Fibroblast of the aortic adventitia (primary cell): ENCODE measurements at regions not wholly inside any gene's neighbourhood (a gene's known extent, or its start where the extent isn't known, plus 50 kb on each side); places are given as distances from the start of the nearest gene placed in this dataset.
"Not testable (repeated sequence)": the region's sequence is repeated elsewhere in the genome, so short reads cannot be mapped to it uniquely, and the experiment has no call there.

Experiments
- DNase-seq: peaks from one replicate; pipeline ENCODE4 v3.0.0-alpha.2; 2010; ENCODE audit warnings: low read depth
- H3K4me3 ChIP-seq: 2 replicates; pipeline ENCODE4 v1.5.1; 2011; ENCODE audit warnings: low read depth, mild to moderate bottlenecking, control low read depth, low read length, moderate library complexity
- TF ChIP-seq, protein P1 (sequence below): IDR thresholded peaks from 2 replicates; pipeline ENCODE4 v1.5.1; 2011; ENCODE audit warnings: mild to moderate bottlenecking, low read length, control low read depth, inconsistent platforms; ENCODE audit not compliant: insufficient read depth

DNA sequence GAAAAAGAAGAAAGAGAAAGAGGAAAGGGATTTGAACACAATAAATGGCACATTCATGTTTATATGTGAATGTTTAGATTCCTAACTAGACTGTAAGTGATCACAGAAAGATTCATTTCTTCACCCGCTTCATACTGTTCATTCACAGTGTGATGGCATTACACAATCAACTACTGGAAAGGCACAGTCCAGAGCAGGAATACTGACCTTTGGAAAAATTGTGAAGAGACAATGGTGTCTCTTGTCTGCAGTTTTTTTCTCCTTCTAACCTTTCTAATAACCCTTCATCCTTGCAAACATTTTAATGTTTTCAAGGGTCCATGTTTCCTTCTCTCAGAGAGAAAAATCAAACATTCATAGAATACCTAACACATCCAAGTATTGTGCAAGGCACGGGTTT is 180.9 kb upstream of the SOX14 start:
- no peak for DNase-seq
- H3K4me3 ChIP-seq, result no peak overlapping the region
- TF ChIP-seq, protein P1, sequence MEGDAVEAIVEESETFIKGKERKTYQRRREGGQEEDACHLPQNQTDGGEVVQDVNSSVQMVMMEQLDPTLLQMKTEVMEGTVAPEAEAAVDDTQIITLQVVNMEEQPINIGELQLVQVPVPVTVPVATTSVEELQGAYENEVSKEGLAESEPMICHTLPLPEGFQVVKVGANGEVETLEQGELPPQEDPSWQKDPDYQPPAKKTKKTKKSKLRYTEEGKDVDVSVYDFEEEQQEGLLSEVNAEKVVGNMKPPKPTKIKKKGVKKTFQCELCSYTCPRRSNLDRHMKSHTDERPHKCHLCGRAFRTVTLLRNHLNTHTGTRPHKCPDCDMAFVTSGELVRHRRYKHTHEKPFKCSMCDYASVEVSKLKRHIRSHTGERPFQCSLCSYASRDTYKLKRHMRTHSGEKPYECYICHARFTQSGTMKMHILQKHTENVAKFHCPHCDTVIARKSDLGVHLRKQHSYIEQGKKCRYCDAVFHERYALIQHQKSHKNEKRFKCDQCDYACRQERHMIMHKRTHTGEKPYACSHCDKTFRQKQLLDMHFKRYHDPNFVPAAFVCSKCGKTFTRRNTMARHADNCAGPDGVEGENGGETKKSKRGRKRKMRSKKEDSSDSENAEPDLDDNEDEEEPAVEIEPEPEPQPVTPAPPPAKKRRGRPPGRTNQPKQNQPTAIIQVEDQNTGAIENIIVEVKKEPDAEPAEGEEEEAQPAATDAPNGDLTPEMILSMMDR, result no peak

GRCh38 chr3:137588871-137589270 is 175.2 kb upstream of the SOX14 start:
- DNase-seq, result no peak
- TF ChIP-seq, protein P1, result no peak
- no peak overlapping the region for H3K4me3 ChIP-seq

- H3K4me3 ChIP-seq, DNase-seq: not testable (repeated sequence)
Observed at GRCh38 chr3:137595415-137595814, 168.7 kb upstream of the SOX14 start.

DNA sequence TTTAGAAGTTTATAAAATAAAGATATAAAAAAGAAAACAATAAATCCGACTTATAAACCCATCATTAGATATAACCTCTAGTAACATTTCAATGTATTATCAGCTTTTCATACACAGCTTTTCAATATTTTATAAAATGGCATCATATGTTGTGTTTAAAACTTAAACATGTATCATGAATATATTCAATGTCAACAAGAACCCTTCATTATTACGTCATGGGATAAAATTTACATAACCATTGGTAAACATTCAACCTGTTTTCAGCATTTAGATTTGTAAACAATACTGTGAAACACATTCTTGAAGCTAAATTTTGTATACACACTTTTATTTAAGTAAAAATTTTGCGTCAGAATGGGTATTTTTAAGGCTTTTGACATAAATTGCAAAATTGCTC is 153.4 kb upstream of the SOX14 start:
- TF ChIP-seq, protein P1, result no peak
- no peak overlapping the region for H3K4me3 ChIP-seq
- DNase-seq, result no peak

GRCh38 chr3:137612291-137612690 is 151.8 kb upstream of the SOX14 start:
- TF ChIP-seq, protein P1, result no peak
- no peak for DNase-seq
- H3K4me3 ChIP-seq, result no peak overlapping the region

- H3K4me3 ChIP-seq, result no peak overlapping the region
- DNase-seq, result no peak
- TF ChIP-seq, protein P1, result no peak
Observed at GRCh38 chr3:137615659-137616418, 148.3 kb upstream of the SOX14 start.

- DNase-seq, result no peak
- TF ChIP-seq, protein P1, result no peak
- no peak overlapping the region for H3K4me3 ChIP-seq
Observed at GRCh38 chr3:137641879-137642704, 122.0 kb upstream of the SOX14 start.
